Astrocyte of the spinal cord (primary cell): ENCODE measurements at regions not wholly inside any gene's neighbourhood (a gene's known extent, or its start where the extent isn't known, plus 50 kb on each side); places are given as distances from the start of the nearest gene placed in this dataset.
"Not testable (repeated sequence)": the region's sequence is repeated elsewhere in the genome, so short reads cannot be mapped to it uniquely, and the experiment has no call there.

Experiments
- DNase-seq: peaks from one replicate; pipeline ENCODE4 v3.0.0; 2011; ENCODE audit warnings: low read depth, low spot score
- H3K4me3 ChIP-seq: 2 replicates; pipeline ENCODE4 v1.5.1; 2011; ENCODE audit warnings: low read depth, mild to moderate bottlenecking, low read length, moderate library complexity
- in situ Hi-C: cut with HindIII; loops from 2 replicates; pipeline ENCODE4 v1.10.0; 2017; ENCODE audit warnings: low sequenced_read_pairs
- TF ChIP-seq, protein P1 (sequence below): IDR thresholded peaks from 2 replicates; pipeline ENCODE4 v1.5.1; 2012; ENCODE audit warnings: low read depth, mild to moderate bottlenecking, low read length, inconsistent platforms

DNA sequence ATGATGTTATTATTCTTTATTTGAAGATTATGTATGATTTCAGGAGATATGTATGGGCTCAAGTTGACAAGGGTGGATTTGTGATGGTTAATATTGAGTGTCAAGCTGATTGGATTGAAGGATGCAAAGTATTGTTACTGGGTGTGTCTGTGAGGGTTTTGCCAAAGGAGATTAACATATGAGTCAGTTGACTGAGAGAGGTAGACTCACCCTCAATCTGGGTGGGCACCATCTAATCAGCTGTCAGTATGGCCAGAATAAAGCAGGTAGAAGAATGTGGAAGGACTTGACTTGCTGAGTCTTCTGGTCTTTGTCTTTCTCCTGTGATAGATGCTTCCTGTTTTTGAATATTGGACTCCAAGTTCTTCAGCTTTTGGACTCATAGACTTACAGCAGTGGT is 973.7 kb downstream of the MCTP2 start:
- in situ Hi-C loops: no loop called here
- no peak for DNase-seq
- H3K4me3 ChIP-seq: no peak overlapping the region
- TF ChIP-seq, protein P1, sequence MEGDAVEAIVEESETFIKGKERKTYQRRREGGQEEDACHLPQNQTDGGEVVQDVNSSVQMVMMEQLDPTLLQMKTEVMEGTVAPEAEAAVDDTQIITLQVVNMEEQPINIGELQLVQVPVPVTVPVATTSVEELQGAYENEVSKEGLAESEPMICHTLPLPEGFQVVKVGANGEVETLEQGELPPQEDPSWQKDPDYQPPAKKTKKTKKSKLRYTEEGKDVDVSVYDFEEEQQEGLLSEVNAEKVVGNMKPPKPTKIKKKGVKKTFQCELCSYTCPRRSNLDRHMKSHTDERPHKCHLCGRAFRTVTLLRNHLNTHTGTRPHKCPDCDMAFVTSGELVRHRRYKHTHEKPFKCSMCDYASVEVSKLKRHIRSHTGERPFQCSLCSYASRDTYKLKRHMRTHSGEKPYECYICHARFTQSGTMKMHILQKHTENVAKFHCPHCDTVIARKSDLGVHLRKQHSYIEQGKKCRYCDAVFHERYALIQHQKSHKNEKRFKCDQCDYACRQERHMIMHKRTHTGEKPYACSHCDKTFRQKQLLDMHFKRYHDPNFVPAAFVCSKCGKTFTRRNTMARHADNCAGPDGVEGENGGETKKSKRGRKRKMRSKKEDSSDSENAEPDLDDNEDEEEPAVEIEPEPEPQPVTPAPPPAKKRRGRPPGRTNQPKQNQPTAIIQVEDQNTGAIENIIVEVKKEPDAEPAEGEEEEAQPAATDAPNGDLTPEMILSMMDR: no peak

DNA sequence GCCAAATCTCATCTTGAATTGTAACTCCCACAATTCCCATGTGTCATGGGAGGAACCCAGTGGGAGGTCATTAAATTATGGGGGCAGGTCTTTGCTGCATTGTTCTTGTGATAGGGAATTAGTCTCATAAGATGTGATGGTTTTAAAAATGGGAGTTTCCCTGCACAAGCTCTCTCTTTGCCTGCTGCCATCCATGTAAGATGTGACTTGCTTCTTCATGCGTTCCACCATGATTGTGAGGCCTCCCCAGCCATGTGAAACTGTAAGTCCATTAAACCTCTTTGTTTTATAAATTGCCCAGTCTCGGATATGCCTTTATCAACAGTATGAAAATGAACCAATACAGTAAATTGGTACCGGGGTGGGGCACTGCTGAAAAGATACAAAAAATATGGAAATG is 974.5 kb downstream of the MCTP2 start:
- in situ Hi-C loops, H3K4me3 ChIP-seq, DNase-seq: not testable (repeated sequence)

DNA sequence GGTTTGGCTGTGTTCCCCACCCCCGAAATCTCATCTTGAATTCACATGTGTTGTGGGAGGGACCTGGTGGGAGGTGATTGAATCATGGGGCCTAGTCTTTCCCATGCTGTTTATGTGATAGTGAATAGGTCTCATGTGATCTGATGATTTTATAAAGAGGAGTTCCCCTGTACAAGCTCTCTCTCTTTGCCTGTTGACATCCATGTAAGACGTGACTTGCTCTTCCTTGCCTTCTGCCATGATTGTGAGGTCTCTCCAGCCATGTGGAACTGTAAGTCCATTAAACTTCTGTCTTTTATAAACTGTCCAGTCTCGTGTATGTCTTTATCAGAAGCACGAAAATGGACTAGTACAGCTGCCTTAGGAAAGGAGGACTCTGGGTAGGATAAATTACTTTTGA is 976.7 kb downstream of the MCTP2 start:
- in situ Hi-C loops: no loop called here
- H3K4me3 ChIP-seq: no peak overlapping the region
- no peak for DNase-seq
- TF ChIP-seq, protein P1: no peak

DNA sequence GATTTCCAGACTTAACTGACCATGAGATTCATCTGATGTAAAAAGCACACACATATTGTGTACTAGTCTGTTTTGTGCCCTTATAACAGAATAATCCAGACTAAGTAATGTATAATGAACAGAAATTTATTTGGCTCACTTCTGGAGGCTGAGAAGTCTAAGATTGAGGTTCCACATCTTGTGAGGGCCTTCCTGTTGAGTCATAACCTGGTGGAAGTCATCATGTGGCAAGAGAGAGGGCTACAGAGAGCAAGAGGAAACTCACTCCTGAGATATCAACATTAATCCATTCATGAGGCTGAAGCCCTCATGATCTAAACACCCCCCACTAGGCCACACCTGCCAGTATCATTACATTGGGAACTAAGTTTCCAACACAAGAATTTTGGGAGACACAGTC is 977.6 kb downstream of the MCTP2 start:
- TF ChIP-seq, protein P1: no peak
- no peak overlapping the region for H3K4me3 ChIP-seq
- no peak for DNase-seq
- in situ Hi-C loops: no loop called here

DNA sequence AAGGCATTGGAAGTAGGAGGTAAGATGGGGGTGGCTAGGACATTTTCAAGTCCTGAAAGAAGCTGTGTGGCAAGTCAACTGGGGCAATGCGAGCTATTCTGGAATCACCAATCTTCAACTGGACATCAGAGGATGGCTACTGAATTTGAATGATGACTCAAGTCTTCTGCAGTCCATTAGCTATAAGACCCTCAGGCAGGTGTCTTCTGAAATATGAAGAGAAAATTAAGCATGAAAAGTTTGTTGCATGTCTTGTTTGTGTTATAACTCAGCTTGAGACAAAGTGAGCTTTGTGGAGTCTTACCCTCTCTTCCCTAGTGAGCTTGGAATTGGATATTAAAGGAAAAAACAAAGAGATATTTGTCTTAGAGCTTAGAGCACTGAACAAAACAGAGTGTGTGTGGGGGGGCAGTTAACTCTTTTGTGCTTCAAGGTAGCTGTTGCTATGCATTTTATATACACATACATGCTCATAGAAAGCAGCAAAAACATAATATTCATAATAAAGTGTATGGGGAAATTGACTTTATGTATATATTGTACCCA is 979.1 kb downstream of the MCTP2 start:
- in situ Hi-C loops: no loop called here
- TF ChIP-seq, protein P1: no peak
- DNase-seq: no peak

DNA sequence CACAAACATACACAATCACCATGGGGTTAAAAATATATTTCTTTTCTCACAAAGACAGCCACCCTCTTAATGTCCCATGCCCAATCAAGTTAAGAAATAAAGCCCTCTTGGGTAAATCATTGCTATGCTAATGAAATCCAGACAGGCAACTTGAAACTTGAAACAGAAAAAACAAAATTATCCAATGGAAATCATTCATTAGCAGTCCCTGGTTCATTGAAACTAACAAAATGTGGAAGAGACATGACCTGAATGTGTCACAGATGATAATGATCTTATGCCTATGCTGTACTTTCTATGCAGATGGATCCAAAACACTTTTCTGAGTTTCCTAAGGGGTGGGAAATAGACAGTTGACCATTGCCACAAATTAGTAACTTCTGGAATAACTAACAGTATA is 983.7 kb downstream of the MCTP2 start:
- DNase-seq: no peak
- no peak overlapping the region for H3K4me3 ChIP-seq
- in situ Hi-C loops: no loop called here
- TF ChIP-seq, protein P1: no peak

More for the DNA sequence above, 979.1 kb downstream of the MCTP2 start:
- no peak overlapping the region for H3K4me3 ChIP-seq

DNA sequence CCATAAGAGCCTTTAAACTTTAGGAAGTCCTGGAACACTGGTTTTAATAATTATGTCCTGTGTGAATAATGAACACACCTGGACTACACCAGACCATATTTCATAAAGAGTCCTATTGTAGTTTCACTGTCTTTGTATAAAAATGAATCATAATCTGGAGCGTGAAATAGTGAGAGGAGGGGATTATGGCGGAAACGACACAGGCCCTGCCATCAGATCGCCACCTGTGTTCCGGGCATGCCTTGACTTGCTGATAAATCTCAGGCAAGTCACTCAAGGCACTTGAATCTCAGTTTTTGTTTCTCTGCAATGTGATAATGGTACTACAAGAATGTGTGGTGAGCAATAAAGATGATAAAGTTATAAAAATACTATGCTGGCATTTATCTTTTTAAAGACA is 995.5 kb downstream of the MCTP2 start:
- in situ Hi-C loops: no loop called here
- no peak overlapping the region for H3K4me3 ChIP-seq
- TF ChIP-seq, protein P1: no peak
- DNase-seq: no peak
